Nephron (organoid): ENCODE measurements at regions not wholly inside any gene's neighbourhood (a gene's known extent, or its start where the extent isn't known, plus 50 kb on each side); places are given as distances from the start of the nearest gene placed in this dataset.

ENCODE experiments used
- H3K27ac Mint-ChIP-seq, 3 experiments: 2 replicates each; pipeline ENCODE4 v1.8.0; 2020; ENCODE audit warnings: mixed read lengths in 3 of 3, mild to moderate bottlenecking in 2 of 3, moderate library complexity in 1 of 3
- H3K27me3 Mint-ChIP-seq: 2 replicates; pipeline ENCODE4 v1.8.0; 2021; ENCODE audit warnings: low read depth, mild to moderate bottlenecking, moderate library complexity, mixed read lengths
- H3K36me3 Mint-ChIP-seq: 2 replicates; pipeline ENCODE4 v1.8.0; 2020; ENCODE audit warnings: low read depth, mixed read lengths
- H3K4me1 Mint-ChIP-seq: 2 replicates; pipeline ENCODE4 v1.8.0; 2020; ENCODE audit warnings: mixed read lengths
- H3K4me3 Mint-ChIP-seq, 3 experiments: 2 replicates each; pipeline ENCODE4 v1.8.0; 2020; ENCODE audit warnings: mild to moderate bottlenecking in 3 of 3, mixed read lengths in 3 of 3, moderate library complexity in 2 of 3
- H3K9me3 Mint-ChIP-seq: 2 replicates; pipeline ENCODE4 v1.8.0; 2020; ENCODE audit warnings: mixed read lengths
- CTCF ChIP-seq, 3 experiments: fragments of 200-600 bp; sonication (generic); IDR thresholded peaks; one replicate each; pipeline ENCODE4 v1.5.0; 2021; ENCODE audit warnings: antibody characterized with exemption in 3 of 3; ENCODE audit not compliant: unreplicated experiment in 3 of 3

DNA sequence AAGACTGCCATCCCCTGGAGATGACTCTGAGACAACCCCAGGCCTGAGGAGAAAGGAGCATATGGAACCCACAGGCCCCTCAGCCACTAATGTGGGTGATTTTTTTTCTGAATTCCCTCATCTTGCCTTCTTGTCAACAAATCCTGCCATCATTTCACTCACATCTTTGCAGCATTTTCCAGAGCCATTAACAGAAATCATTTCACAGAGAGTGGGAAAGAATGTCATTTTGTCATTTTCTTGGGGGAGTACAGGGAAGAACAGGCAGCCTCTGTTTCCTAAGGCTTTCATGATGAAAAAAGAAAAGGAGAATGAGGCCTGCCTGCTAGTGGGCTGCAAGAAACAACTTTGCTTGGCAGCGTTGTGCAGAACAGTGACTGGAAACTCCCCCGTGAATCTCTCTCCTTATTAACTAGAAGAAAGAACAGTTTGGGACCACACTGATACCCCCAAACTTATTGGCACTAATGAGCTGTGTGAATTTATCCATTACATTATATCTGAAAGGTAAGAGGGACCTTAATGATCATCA lies 1464.6 kb upstream of the CELF4 start:
- no peak overlapping the region for H3K4me3 Mint-ChIP-seq
- no peaks in the 10 kb centered on the region for H3K4me1 Mint-ChIP-seq
- H3K27ac Mint-ChIP-seq: no peak overlapping the region
- no peaks in the 10 kb centered on the region for H3K36me3 Mint-ChIP-seq
- TF ChIP-seq CTCF (IDR thresholded peaks at IDR 0.05; ENCODE audit: unreplicated experiment in 3 of 3): no peak
- H3K27me3 Mint-ChIP-seq: no peaks in the 10 kb centered on the region
- H3K9me3 Mint-ChIP-seq: no peaks in the 10 kb centered on the region

DNA sequence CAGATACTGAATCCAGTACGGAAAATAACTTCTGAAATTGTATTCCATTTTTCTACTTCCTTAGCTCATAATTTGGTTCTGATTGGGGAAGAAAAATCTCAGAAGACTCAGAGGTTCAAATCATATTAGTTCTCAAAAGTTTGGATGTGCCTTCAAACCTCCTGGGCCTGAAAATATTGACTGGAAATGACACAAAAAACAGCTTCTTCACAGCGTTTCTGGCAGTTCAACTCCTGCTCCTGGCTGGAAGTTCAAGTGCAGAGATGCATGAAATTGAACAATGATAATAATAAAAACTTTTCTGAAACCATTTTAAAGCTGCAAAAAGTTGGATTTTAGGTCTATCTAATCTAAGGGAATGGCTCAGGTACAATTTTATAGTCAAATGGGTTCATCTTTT lies 1459.9 kb upstream of the CELF4 start:
- Mint-ChIP-seq H3K4me1 (no peaks in the 10 kb centered on the region), H3K36me3 (no peaks in the 10 kb centered on the region), H3K9me3 (no peaks in the 10 kb centered on the region), H3K4me3 (no peak overlapping the region), H3K27me3 (no peaks in the 10 kb centered on the region), H3K27ac (no peak overlapping the region)
- no peak for TF ChIP-seq CTCF (IDR thresholded peaks at IDR 0.05; ENCODE audit: unreplicated experiment in 3 of 3)

DNA sequence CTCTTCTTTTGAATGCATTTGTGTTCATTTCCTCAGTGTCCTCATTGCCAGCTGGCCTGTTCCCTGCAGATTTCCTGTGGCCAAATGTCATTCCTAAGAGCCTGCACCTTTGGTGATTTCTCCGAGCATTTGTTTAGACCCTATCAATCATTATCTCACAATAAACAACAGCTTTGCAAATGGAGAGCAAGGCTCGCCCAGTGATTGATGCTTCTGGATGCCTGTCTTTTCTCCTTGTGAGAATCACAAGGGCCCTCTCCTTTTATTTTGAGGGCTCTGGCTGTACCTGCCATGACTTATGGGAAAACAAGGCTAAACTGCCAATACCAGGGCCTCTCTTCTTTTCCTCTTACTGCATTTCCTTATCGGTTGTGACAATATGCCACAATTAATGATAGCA lies 1454.4 kb upstream of the CELF4 start:
- Mint-ChIP-seq H3K4me3 (no peak overlapping the region), H3K27me3 (no peaks in the 10 kb centered on the region), H3K4me1 (no peaks in the 10 kb centered on the region), H3K9me3 (peaks cover 14% of the 10 kb centered on the region), H3K27ac (no peak overlapping the region), H3K36me3 (no peaks in the 10 kb centered on the region)
- TF ChIP-seq CTCF (IDR thresholded peaks at IDR 0.05; ENCODE audit: unreplicated experiment in 3 of 3): no peak

GRCh38 chr18:39007031-39007902 lies 1441.7 kb upstream of the CELF4 start:
- H3K9me3 Mint-ChIP-seq: peaks cover 13% of the 10 kb centered on the region
- H3K4me1 Mint-ChIP-seq: no peaks in the 10 kb centered on the region
- no peaks in the 10 kb centered on the region for H3K27me3 Mint-ChIP-seq
- no peak overlapping the region for H3K27ac Mint-ChIP-seq
- H3K36me3 Mint-ChIP-seq: no peaks in the 10 kb centered on the region
- no peak for TF ChIP-seq CTCF (IDR thresholded peaks at IDR 0.05; ENCODE audit: unreplicated experiment in 3 of 3)
- H3K4me3 Mint-ChIP-seq: no peak overlapping the region

DNA sequence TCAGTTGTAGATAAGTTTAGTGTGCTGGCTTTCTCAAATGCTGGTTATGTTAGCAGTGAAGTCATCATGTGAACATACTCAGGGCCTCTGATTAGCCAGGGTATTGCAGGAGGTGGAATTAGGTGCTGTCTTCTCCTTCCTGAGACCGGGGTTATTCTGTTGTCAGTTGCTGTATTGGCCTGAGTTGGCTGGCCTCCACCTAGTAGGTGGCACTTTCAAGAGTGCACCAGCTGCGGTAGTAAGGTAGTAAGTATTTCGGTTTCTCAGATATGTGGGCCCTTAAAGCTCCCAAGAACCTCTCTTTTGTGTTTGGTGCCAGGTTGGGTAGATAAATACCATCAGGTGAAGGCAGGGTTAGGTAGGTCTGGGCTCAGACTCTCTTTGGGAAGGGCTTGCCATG lies 1430.5 kb upstream of the CELF4 start:
- no peaks in the 10 kb centered on the region for H3K27me3 Mint-ChIP-seq
- TF ChIP-seq CTCF (IDR thresholded peaks at IDR 0.05; ENCODE audit: unreplicated experiment in 3 of 3): no peak
- no peak overlapping the region for H3K27ac Mint-ChIP-seq
- H3K9me3 Mint-ChIP-seq: peaks cover 3% of the 10 kb centered on the region
- H3K4me3 Mint-ChIP-seq: no peak overlapping the region
- H3K4me1 Mint-ChIP-seq: no peaks in the 10 kb centered on the region
- no peaks in the 10 kb centered on the region for H3K36me3 Mint-ChIP-seq

- Mint-ChIP-seq H3K4me3 (no peak overlapping the region), H3K36me3 (no peaks in the 10 kb centered on the region), H3K27me3 (no peaks in the 10 kb centered on the region), H3K4me1 (no peaks in the 10 kb centered on the region), H3K27ac (no peak overlapping the region), H3K9me3 (no peaks in the 10 kb centered on the region)
- no peak for TF ChIP-seq CTCF (IDR thresholded peaks at IDR 0.05; ENCODE audit: unreplicated experiment in 3 of 3)
Observed at GRCh38 chr18:38993342-38993741, 1427.7 kb upstream of the CELF4 start.
